ENCODE measurements at regions not wholly inside any gene's neighbourhood (a gene's known extent, or its start where the extent isn't known, plus 50 kb on each side); places are given as distances from the start of the nearest gene placed in this dataset.

GRCh38 chr6:12426121-12426520 lies 136.0 kb downstream of the EDN1 start:
- DNase-seq, result no peak

GRCh38 chr6:12431023-12431422 lies 140.9 kb downstream of the EDN1 start:
- no peak for DNase-seq

GRCh38 chr6:12436224-12436623 lies 146.1 kb downstream of the EDN1 start:
- DNase-seq, result no peak

GRCh38 chr6:12436683-12437082 lies 146.5 kb downstream of the EDN1 start:
- no peak for DNase-seq

- no peak for DNase-seq
Measured at GRCh38 chr6:12439296-12439695, 149.1 kb downstream of the EDN1 start.

- no peak for DNase-seq
Measured at GRCh38 chr6:12440981-12441380, 150.8 kb downstream of the EDN1 start.

GRCh38 chr6:12442455-12442854 lies 152.3 kb downstream of the EDN1 start:
- DNase-seq, result no peak

- DNase-seq, result no peak
Measured at GRCh38 chr6:12446394-12446793, 156.2 kb downstream of the EDN1 start.

GRCh38 chr6:12449447-12449846 lies 159.3 kb downstream of the EDN1 start:
- no peak for DNase-seq

- DNase-seq, result no peak
Measured at GRCh38 chr6:12450467-12450866, 160.3 kb downstream of the EDN1 start.

GRCh38 chr6:12456343-12456742 lies 166.2 kb downstream of the EDN1 start:
- no peak for DNase-seq

GRCh38 chr6:12457094-12457493 lies 166.9 kb downstream of the EDN1 start:
- DNase-seq, result no peak

- DNase-seq, result no peak
Measured at GRCh38 chr6:12458558-12458957, 168.4 kb downstream of the EDN1 start.

GRCh38 chr6:12459945-12460661 lies 169.9 kb downstream of the EDN1 start:
- no peak for DNase-seq

- no peak for DNase-seq
Measured at GRCh38 chr6:12467706-12468670, 177.8 kb downstream of the EDN1 start.

- DNase-seq, result no peak
Measured at GRCh38 chr6:12472601-12473038, 182.5 kb downstream of the EDN1 start.

- no peak for DNase-seq
Measured at GRCh38 chr6:12473494-12473893, 183.3 kb downstream of the EDN1 start.

- no peak for DNase-seq
Measured at GRCh38 chr6:12474167-12475140, 184.3 kb downstream of the EDN1 start.

GRCh38 chr6:12476484-12476883 lies 186.3 kb downstream of the EDN1 start:
- DNase-seq, result no peak

GRCh38 chr6:12477616-12478015 lies 187.5 kb downstream of the EDN1 start:
- DNase-seq, result no peak

GRCh38 chr6:12478921-12479320 lies 188.8 kb downstream of the EDN1 start:
- DNase-seq, result no peak

- no peak for DNase-seq
Measured at GRCh38 chr6:12479451-12479850, 189.3 kb downstream of the EDN1 start.

- DNase-seq, result no peak
Measured at GRCh38 chr6:12479881-12480280, 189.7 kb downstream of the EDN1 start.

Measured in activated CD8-positive, alpha-beta memory T cell treated with anti-CD3 and anti-CD28 coated beads, Interleukin-2, amount 50 U/mL, for 48 hours (primary cell).